DMS53 (cell line): ENCODE measurements at regions not wholly inside any gene's neighbourhood (a gene's known extent, or its start where the extent isn't known, plus 50 kb on each side); places are given as distances from the start of the nearest gene placed in this dataset.
A peak's percentile ranks its signal among the peaks of the same experiment; 100 is the strongest.

Experiments
- DNase-seq: peaks from one replicate; lab custom pipeline; 2025; lab: John Stamatoyannopoulos, UW

- no peak for DNase-seq
Observed at GRCh38 chr4:59855630-59856352, 1344.3 kb upstream of the ADGRL3 start.

DNA sequence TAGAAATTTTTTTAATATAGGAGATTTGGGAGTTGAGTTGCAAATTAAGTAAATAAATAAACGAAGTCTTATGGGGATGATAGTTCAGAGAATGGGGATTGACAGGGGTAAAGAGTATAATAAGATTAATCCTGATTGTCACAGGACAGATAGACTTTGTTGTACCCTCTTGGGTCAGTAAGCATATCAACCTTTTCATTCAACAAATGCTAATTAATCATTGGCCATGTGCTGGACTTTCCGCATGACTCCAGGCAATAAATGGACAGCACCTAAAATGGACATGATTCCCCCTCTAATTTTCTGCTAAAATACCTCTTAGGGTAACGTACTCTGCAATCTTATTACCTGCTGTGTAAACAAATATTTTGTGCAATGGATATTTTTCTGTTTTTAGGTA is 1331.1 kb upstream of the ADGRL3 start:
- no peak for DNase-seq

DNA sequence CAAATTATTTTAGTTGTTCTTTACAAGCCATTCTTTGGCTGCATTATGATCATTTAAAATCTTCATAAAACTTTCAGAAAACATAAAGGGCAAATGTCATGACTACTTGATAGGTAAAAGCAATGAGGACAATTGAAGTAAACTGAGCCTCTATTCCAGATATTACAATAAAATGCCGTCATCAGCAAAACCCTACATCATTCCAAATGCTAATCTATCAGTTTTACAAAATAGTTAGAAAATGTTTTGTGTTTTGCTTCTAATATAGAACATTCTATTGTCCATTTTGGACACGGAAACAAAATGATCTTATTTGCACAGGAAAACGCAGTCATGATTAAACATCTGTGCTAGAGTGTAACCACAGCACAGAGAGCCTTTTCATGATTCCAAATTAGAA is 1330.6 kb upstream of the ADGRL3 start:
- no peak for DNase-seq

- no peak for DNase-seq
Observed at GRCh38 chr4:59881632-59882031, 1318.5 kb upstream of the ADGRL3 start.

- DNase-seq = no peak
Observed at GRCh38 chr4:59904331-59904730, 1295.8 kb upstream of the ADGRL3 start.

DNA sequence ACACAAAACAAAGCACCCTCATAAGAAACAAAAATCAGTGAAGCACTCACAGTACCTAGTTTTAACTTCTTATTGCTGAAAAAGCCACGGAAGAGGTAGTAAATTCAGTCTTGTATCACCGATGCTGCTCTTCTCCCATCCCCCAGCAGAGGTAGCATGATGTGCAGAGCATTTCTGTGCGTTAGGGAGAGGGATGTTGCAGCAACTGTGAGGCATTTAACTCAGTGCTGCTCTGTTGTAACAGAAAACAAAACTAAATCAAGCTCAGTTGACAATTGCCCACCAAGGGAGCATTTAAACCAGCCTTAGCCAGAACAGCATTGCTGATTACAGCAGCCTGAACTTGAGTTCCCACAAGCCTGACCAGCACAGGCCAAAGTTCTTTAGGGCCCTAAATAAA is 1279.7 kb upstream of the ADGRL3 start:
- no peak for DNase-seq

GRCh38 chr4:59925290-59925689 is 1274.8 kb upstream of the ADGRL3 start:
- DNase-seq = no peak

GRCh38 chr4:59936566-59936965 is 1263.6 kb upstream of the ADGRL3 start:
- peak; percentile 75 for DNase-seq

DNA sequence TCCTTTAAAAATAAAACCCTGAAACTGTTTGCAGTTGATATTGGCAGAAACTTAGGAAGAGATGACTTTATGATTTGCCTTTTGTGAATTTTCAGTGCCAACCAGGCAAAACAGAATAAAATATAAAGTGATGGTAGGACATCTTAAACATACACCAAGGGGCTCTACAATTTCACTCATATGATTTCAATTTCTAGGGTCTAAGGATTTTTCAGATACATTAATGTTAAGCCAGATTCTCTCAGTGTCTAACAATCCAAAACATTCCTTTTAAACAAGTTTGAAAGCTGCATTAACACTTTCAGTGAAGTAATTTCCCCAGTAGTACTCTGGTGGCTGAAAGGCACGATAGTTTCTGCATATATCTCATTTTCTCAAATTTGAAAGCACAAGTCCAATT is 1262.0 kb upstream of the ADGRL3 start:
- no peak for DNase-seq

- no peak for DNase-seq
Observed at GRCh38 chr4:59945277-59945676, 1254.8 kb upstream of the ADGRL3 start.

DNA sequence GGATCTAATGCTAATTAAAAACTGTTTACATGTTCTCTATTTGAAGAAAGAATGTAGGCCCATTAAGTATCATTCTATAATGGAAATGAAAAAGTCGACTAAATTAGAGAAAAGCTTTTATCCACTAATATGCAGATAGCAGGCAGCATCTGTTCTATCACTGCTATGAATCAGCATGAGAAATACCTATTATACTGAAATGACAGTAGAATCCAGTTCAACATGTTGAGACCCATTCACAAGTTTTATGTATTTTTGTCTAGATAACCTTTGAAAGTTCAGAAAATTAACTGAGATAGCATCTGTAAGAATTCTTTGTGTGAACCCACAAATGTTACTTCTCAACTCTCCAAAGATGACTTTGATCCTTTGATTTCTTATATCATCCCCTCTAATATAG is 1254.4 kb upstream of the ADGRL3 start:
- DNase-seq = no peak

DNA sequence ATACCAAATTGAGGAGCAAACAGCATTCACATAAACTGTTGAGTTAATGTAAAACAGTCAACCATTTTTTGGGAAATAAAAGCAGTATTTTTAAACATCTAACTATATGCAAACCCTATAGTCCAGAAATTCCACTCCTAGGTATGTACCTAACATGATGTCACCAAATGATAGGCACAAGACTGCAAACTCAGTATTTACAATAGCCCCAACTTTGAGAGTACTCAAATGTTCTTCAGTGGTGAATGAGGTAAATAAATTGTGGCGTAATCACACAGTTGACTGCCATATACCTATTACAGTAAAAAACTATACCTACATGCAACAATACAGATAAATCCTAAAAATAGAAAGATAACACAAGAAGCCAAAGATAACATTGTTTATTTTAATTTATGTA is 1243.8 kb upstream of the ADGRL3 start:
- DNase-seq = peak; percentile 76

DNA sequence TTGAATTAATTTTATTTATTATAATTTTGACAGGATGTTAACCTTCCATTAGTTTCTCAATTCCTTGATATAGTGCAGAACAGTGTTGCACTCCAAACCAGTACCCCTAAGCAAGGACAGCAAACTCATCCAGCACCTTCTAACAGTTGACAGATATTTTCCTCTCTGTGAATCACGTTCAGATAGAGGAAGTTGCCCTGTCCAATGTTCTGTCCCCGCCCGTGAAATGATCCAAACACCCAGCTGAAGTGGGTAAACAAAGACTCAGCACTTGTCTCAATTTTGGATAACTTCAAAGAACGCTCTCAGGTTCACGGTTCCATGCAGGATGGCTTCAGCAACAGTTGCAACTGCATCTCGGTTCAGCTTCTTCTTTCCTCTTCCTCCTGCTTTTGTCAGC is 1240.0 kb upstream of the ADGRL3 start:
- DNase-seq = peak; percentile 19

DNA sequence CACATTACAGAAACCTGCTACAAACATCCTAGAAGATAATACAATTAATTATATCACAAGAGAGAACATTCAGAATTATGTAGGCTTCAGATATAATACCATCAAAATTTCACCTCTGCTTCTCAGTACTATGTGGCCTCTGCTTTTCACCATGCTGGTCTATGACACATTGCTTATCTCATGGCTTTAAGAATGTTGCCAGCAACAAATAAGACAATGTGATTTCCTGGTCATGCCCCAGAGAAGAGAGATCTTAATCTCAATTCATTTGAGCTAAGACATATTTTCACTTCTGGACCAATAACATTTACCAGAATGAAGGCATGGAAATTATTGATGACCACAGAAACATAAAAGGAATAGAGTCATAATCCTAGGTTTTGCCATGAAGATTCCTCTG is 1233.4 kb upstream of the ADGRL3 start:
- DNase-seq = no peak

GRCh38 chr4:59968796-59969195 is 1231.3 kb upstream of the ADGRL3 start:
- DNase-seq = no peak

GRCh38 chr4:59969909-59970308 is 1230.2 kb upstream of the ADGRL3 start:
- no peak for DNase-seq

GRCh38 chr4:59971952-59972351 is 1228.2 kb upstream of the ADGRL3 start:
- no peak for DNase-seq

GRCh38 chr4:59973492-59973891 is 1226.6 kb upstream of the ADGRL3 start:
- DNase-seq = no peak

- no peak for DNase-seq
Observed at GRCh38 chr4:59979061-59979460, 1221.1 kb upstream of the ADGRL3 start.

DNA sequence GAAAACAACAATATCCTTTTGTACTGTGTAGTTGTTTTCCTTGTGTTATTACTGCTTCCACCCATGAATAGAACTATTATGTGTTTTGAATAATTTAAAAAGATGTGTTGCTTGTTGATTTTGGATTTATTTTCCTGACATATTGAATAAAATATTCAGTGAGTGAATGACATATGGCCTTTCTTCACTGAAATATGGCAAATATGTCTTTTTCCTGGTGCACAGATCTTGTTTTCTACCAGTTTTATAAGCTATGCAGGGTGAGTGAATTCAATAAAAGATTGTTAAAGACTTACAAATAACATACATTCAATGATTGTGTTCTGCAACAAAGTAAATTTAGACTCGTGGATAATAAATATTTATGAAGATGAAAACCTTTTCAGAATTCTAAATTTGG is 1216.3 kb upstream of the ADGRL3 start:
- DNase-seq = no peak

- peak; percentile 15 for DNase-seq
Observed at GRCh38 chr4:59987289-59987688, 1212.8 kb upstream of the ADGRL3 start.

DNA sequence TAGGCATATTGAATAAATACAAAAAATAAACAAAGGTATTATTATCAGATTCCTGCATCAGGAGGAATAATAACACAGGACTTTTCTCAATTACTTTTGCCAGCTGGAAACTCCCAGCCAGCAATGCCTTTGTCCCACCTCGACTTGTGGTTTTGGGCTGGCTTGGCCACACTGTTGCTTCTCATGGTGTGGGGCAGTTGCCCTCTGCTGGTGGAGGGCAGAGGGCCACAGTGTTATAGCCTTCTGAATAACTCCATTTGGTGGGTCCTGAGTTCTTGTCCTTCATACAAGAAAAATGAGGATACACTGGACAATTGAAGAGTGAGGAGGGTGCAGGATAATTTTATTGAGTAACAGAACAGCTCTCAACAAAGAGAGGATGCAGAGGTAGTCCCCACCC is 1206.0 kb upstream of the ADGRL3 start:
- peak; percentile 24 for DNase-seq

DNA sequence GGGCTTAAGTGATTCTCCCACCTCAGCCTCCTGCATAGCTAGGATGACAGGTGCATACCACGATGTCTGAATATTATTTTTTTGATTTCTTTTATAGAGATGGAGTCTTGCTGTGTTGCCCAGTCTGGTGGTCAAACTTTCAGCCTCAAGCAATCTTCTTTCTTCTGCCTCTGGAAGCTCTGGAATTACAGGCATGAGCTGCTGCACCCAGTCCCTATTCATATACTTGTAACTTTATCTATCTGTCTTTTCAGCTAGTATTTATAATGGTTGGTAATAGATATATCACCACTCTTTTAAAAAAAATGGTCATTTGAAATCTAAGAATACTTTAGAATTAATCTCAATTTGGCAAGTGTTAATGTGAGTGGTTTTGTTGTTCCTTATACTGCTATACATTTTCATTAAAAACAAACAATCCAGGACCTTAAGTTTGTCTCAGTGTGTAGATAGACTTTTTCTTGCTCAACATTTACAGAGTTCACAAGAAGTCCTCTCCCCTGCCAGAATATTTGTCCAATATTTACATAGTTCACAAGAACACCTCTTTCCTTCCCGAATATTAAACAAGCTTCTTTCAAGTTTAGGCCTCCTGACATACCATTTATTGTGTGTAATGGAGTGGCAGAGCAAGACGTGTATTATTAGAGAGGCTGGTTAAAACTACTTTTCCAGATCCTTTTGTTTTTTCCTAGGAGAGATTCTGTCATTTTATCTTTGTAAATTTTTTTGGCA is 1197.4 kb upstream of the ADGRL3 start:
- DNase-seq = no peak
